Activated T-cell treated with anti-CD3 and anti-CD28 coated beads for 24 hours (primary cell): ENCODE measurements at regions not wholly inside any gene's neighbourhood (a gene's known extent, or its start where the extent isn't known, plus 50 kb on each side); places are given as distances from the start of the nearest gene placed in this dataset.

Source experiments
- DNase-seq: peaks from one replicate; pipeline ENCODE4 v3.0.0-alpha.2; 2020; ENCODE audit warnings: low read depth

GRCh38 chr15:88382482-88382983 lies 84.7 kb downstream of the MRPL46 start:
- DNase-seq, result no peak

GRCh38 chr15:88378188-88378637 lies 89.0 kb downstream of the MRPL46 start:
- no peak for DNase-seq

GRCh38 chr15:88377509-88377908 lies 89.7 kb downstream of the MRPL46 start:
- no peak for DNase-seq

- DNase-seq, result no peak
Observed at GRCh38 chr15:88376574-88377174, 90.5 kb downstream of the MRPL46 start.

- DNase-seq, result no peak
Observed at GRCh38 chr15:88375234-88375927, 91.8 kb downstream of the MRPL46 start.

- DNase-seq, result no peak
Observed at GRCh38 chr15:88365124-88365523, 102.1 kb downstream of the MRPL46 start.

GRCh38 chr15:88348579-88349230 lies 92.2 kb upstream of the NTRK3 start:
- no peak for DNase-seq

GRCh38 chr15:88345962-88346361 lies 89.4 kb upstream of the NTRK3 start:
- DNase-seq, result no peak

GRCh38 chr15:88344786-88345185 lies 88.2 kb upstream of the NTRK3 start:
- DNase-seq, result no peak

- no peak for DNase-seq
Observed at GRCh38 chr15:88342666-88343065, 86.1 kb upstream of the NTRK3 start.

GRCh38 chr15:88341653-88342052 lies 85.1 kb upstream of the NTRK3 start:
- no peak for DNase-seq

GRCh38 chr15:88341006-88341405 lies 84.5 kb upstream of the NTRK3 start:
- DNase-seq, result no peak

GRCh38 chr15:88337993-88338392 lies 81.5 kb upstream of the NTRK3 start:
- DNase-seq, result no peak

GRCh38 chr15:88335074-88335473 lies 78.5 kb upstream of the NTRK3 start:
- no peak for DNase-seq

GRCh38 chr15:88334436-88334835 lies 77.9 kb upstream of the NTRK3 start:
- DNase-seq, result no peak

- peak; percentile 16 for DNase-seq
Observed at GRCh38 chr15:88331291-88331690, 74.8 kb upstream of the NTRK3 start.

- no peak for DNase-seq
Observed at GRCh38 chr15:88326924-88327323, 70.4 kb upstream of the NTRK3 start.

GRCh38 chr15:88324741-88325065 lies 68.2 kb upstream of the NTRK3 start:
- no peak for DNase-seq

- DNase-seq, result no peak
Observed at GRCh38 chr15:88323976-88324740, 67.6 kb upstream of the NTRK3 start.

- DNase-seq, result no peak
Observed at GRCh38 chr15:88323468-88323867, 66.9 kb upstream of the NTRK3 start.

GRCh38 chr15:88322461-88322860 lies 65.9 kb upstream of the NTRK3 start:
- DNase-seq, result no peak

- DNase-seq, result no peak
Observed at GRCh38 chr15:88321271-88321670, 64.7 kb upstream of the NTRK3 start.

- DNase-seq, result no peak
Observed at GRCh38 chr15:88316586-88316985, 60.0 kb upstream of the NTRK3 start.
